ENCODE measurements at regions not wholly inside any gene's neighbourhood (a gene's known extent, or its start where the extent isn't known, plus 50 kb on each side); places are given as distances from the start of the nearest gene placed in this dataset.

GRCh38 chr18:21162786-21163185, 51.2 kb upstream of the ROCK1 start:
- Mint-ChIP-seq H3K9me3 (no peaks in the 10 kb centered on the region), H3K36me3 (no peaks in the 10 kb centered on the region), H3K4me1 (no peaks in the 10 kb centered on the region), H3K4me3 (no peak overlapping the region), H3K27ac (no peak overlapping the region), H3K27me3 (no peaks in the 10 kb centered on the region)
- no peak for DNase-seq
- CTCF ChIA-PET = interaction anchor here (0.7 to 2.4 kb wide), 2 partner anchors 18 to 278 kb away, joined by 3 to 10 read pairs; no protein-coding TSS in a partner anchor

GRCh38 chr18:21163647-21164547, 52.3 kb upstream of the ROCK1 start:
- Mint-ChIP-seq H3K27me3 (no peaks in the 10 kb centered on the region), H3K27ac (no peak overlapping the region)
- no peak for DNase-seq

GRCh38 chr18:21164548-21165095, 53.0 kb upstream of the ROCK1 start:
- H3K4me3 Mint-ChIP-seq = no peak overlapping the region

More at GRCh38 chr18:21163647-21164547, 52.3 kb upstream of the ROCK1 start:
- Mint-ChIP-seq H3K9me3 (no peaks in the 10 kb centered on the region), H3K36me3 (no peaks in the 10 kb centered on the region), H3K4me1 (no peaks in the 10 kb centered on the region), H3K4me3 (no peak overlapping the region)
- CTCF ChIA-PET = interaction anchor here (2.4 kb wide), 1 partner anchor 17 kb away, joined by 10 read pairs; no protein-coding TSS in a partner anchor

GRCh38 chr18:21167641-21168377, 56.2 kb upstream of the ROCK1 start:
- Mint-ChIP-seq H3K27ac (no peak overlapping the region), H3K27me3 (no peaks in the 10 kb centered on the region), H3K9me3 (no peaks in the 10 kb centered on the region), H3K36me3 (no peaks in the 10 kb centered on the region), H3K4me1 (no peaks in the 10 kb centered on the region), H3K4me3 (no peak overlapping the region)
- CTCF ChIA-PET = interaction anchor here (1.0 kb wide), 1 partner anchor 12 kb away, joined by 5 read pairs; no protein-coding TSS in a partner anchor
- no peak for DNase-seq

More at GRCh38 chr18:21164548-21165095, 53.0 kb upstream of the ROCK1 start:
- no peak for DNase-seq
- CTCF ChIA-PET = interaction anchor here (2.4 kb wide), 1 partner anchor 16 kb away, joined by 10 read pairs; no protein-coding TSS in a partner anchor
- H3K4me1 Mint-ChIP-seq = no peaks in the 10 kb centered on the region
- H3K27me3 Mint-ChIP-seq = no peaks in the 10 kb centered on the region
- no peaks in the 10 kb centered on the region for H3K36me3 Mint-ChIP-seq
- no peaks in the 10 kb centered on the region for H3K9me3 Mint-ChIP-seq
- H3K27ac Mint-ChIP-seq = no peak overlapping the region

GRCh38 chr18:21168880-21169279, 57.3 kb upstream of the ROCK1 start:
- no peak overlapping the region for H3K27ac Mint-ChIP-seq
- no peak for DNase-seq
- H3K4me1 Mint-ChIP-seq = no peaks in the 10 kb centered on the region
- no peaks in the 10 kb centered on the region for H3K9me3 Mint-ChIP-seq
- CTCF ChIA-PET = interaction anchor here (0.7 kb wide), 1 partner anchor 11 kb away, joined by 3 read pairs; no protein-coding TSS in a partner anchor
- H3K4me3 Mint-ChIP-seq = no peak overlapping the region
- H3K27me3 Mint-ChIP-seq = no peaks in the 10 kb centered on the region
- no peaks in the 10 kb centered on the region for H3K36me3 Mint-ChIP-seq

- Mint-ChIP-seq H3K27me3 (no peaks in the 10 kb centered on the region), H3K4me3 (no peak overlapping the region), H3K27ac (no peak overlapping the region), H3K36me3 (no peaks in the 10 kb centered on the region), H3K4me1 (no peaks in the 10 kb centered on the region), H3K9me3 (no peaks in the 10 kb centered on the region)
- CTCF ChIA-PET = no interaction called here
- DNase-seq = no peak
Observed at GRCh38 chr18:21177822-21178221, 64.2 kb upstream of the GREB1L start.

GRCh38 chr18:21179590-21180220, 62.3 kb upstream of the GREB1L start:
- CTCF ChIA-PET = interaction anchor here (0.9 to 2.6 kb wide), 8 partner anchors 9 to 206 kb away, joined by 3 to 10 read pairs (median 6); no protein-coding TSS in a partner anchor
- DNase-seq = peak; percentile 57
- Mint-ChIP-seq H3K4me3 (no peak overlapping the region), H3K9me3 (no peaks in the 10 kb centered on the region), H3K36me3 (no peaks in the 10 kb centered on the region), H3K27ac (no peak overlapping the region), H3K27me3 (no peaks in the 10 kb centered on the region), H3K4me1 (no peaks in the 10 kb centered on the region)

GRCh38 chr18:21180588-21180987, 61.4 kb upstream of the GREB1L start:
- no peak overlapping the region for H3K27ac Mint-ChIP-seq
- no peak overlapping the region for H3K4me3 Mint-ChIP-seq
- CTCF ChIA-PET = interaction anchor here (0.9 to 2.6 kb wide), 6 partner anchors 10 to 17 kb away, joined by 3 to 10 read pairs (median 6); no protein-coding TSS in a partner anchor
- no peaks in the 10 kb centered on the region for H3K36me3 Mint-ChIP-seq
- no peaks in the 10 kb centered on the region for H3K4me1 Mint-ChIP-seq
- peaks cover 4% of the 10 kb centered on the region for H3K27me3 Mint-ChIP-seq
- DNase-seq = no peak
- H3K9me3 Mint-ChIP-seq = no peaks in the 10 kb centered on the region

- no peak for DNase-seq
- no peak overlapping the region for H3K4me3 Mint-ChIP-seq
- peaks cover 4% of the 10 kb centered on the region for H3K27me3 Mint-ChIP-seq
- H3K4me1 Mint-ChIP-seq = no peaks in the 10 kb centered on the region
- H3K36me3 Mint-ChIP-seq = no peaks in the 10 kb centered on the region
- H3K9me3 Mint-ChIP-seq = no peaks in the 10 kb centered on the region
- no peak overlapping the region for H3K27ac Mint-ChIP-seq
- CTCF ChIA-PET = interaction anchor here (2.6 kb wide), 1 partner anchor 13 kb away, joined by 10 read pairs; no protein-coding TSS in a partner anchor
Observed at GRCh38 chr18:21181766-21182165, 60.3 kb upstream of the GREB1L start.

- Mint-ChIP-seq H3K27me3 (peaks cover 4% of the 10 kb centered on the region), H3K4me3 (no peak overlapping the region), H3K27ac (no peak overlapping the region), H3K4me1 (no peaks in the 10 kb centered on the region), H3K36me3 (no peaks in the 10 kb centered on the region), H3K9me3 (no peaks in the 10 kb centered on the region)
- no peak for DNase-seq
- CTCF ChIA-PET = interaction anchor here (1.3 kb wide), 1 partner anchor 9 kb away, joined by 3 read pairs; no protein-coding TSS in a partner anchor
Observed at GRCh38 chr18:21183670-21184069, 58.4 kb upstream of the GREB1L start.

- Mint-ChIP-seq H3K9me3 (no peaks in the 10 kb centered on the region), H3K4me3 (no peak overlapping the region), H3K27me3 (peaks cover 4% of the 10 kb centered on the region), H3K27ac (no peak overlapping the region), H3K36me3 (no peaks in the 10 kb centered on the region), H3K4me1 (no peaks in the 10 kb centered on the region)
- DNase-seq = no peak
- CTCF ChIA-PET = interaction anchor here (0.6 to 1.3 kb wide), 2 partner anchors 8 to 180 kb away, joined by 3 read pairs; no protein-coding TSS in a partner anchor
Observed at GRCh38 chr18:21184396-21184996, 57.5 kb upstream of the GREB1L start.

- no peak for DNase-seq
- CTCF ChIA-PET = no interaction called here
- Mint-ChIP-seq H3K4me1 (no peaks in the 10 kb centered on the region), H3K9me3 (no peaks in the 10 kb centered on the region), H3K36me3 (no peaks in the 10 kb centered on the region), H3K27me3 (peaks cover 11% of the 10 kb centered on the region), H3K4me3 (no peak overlapping the region), H3K27ac (no peak overlapping the region)
Observed at GRCh38 chr18:21187886-21188285, 54.1 kb upstream of the GREB1L start.

- Mint-ChIP-seq H3K4me3 (no peak overlapping the region), H3K9me3 (no peaks in the 10 kb centered on the region), H3K27me3 (peaks cover 10% of the 10 kb centered on the region), H3K36me3 (no peaks in the 10 kb centered on the region), H3K4me1 (no peaks in the 10 kb centered on the region), H3K27ac (no peak overlapping the region)
- peak; percentile 49 for DNase-seq
- CTCF ChIA-PET = interaction anchor here (0.9 to 2.4 kb wide), 6 partner anchors 11 to 253 kb away, joined by 3 to 10 read pairs (median 3); no protein-coding TSS in a partner anchor
Observed at GRCh38 chr18:21191596-21192307, 50.3 kb upstream of the GREB1L start.
